Vagina (tissue), 2 donors: ENCODE measurements at regions not wholly inside any gene's neighbourhood (a gene's known extent, or its start where the extent isn't known, plus 50 kb on each side); places are given as distances from the start of the nearest gene placed in this dataset.

ENCODE experiments used
- POLR2A ChIP-seq, 2 donors: fragments of 450-650 bp; IDR thresholded peaks; one replicate each; pipeline ENCODE4 v1.6.1; 2017; ENCODE audit warnings: antibody characterized with exemption in 2 of 2, mild to moderate bottlenecking in 2 of 2, moderate library complexity in 2 of 2
- POLR2AphosphoS5 ChIP-seq, 2 donors: sonication (generic); formaldehyde crosslinking; IDR thresholded peaks; one replicate each; pipeline ENCODE4 v1.9.0; 2017; ENCODE audit warnings: antibody characterized with exemption in 2 of 2, mild to moderate bottlenecking in 2 of 2, low read depth in 1 of 2; ENCODE audit not compliant: insufficient read depth in 1 of 2
- TF ChIP-seq, protein P1 (sequence below), 3 experiments: fragments of 450-650 bp in 2 of 3; fragments of 200-600 bp in 1 of 3; sonication (generic) in 1 of 3; IDR thresholded peaks; one replicate each; pipeline ENCODE4 v1.5.1; 2017 to 2019; ENCODE audit warnings: antibody characterized with exemption in 3 of 3, mild to moderate bottlenecking in 2 of 3, moderate library complexity in 2 of 3

DNA sequence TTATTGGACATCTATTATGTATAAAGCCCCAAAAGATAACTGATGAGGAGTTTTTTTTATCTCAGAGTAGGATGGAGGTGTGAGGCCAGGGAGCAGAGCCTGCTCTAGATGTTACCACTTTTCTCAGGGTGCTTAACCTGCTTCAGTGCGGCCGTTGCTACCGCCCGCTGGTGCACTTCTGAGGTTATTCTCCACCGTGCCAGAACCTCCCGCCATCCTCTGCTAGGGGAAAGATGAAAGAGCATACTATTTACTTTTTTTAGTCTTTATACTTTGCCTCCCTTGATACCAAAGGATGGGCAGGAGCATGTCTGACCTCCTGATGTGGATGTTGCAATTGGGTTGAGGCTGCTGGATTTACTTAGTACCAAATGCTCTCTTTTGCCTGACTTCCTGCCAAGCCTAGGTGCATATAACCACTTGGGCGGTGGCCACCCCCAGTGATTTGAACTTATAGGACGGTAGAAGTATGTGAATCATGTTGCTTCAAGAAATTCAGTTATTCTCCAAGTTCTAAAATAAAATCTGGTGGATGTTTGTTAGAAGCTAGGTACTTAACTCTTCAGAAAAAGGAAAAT is 71.1 kb upstream of the HSPB3 start:
- TF ChIP-seq, protein P1, sequence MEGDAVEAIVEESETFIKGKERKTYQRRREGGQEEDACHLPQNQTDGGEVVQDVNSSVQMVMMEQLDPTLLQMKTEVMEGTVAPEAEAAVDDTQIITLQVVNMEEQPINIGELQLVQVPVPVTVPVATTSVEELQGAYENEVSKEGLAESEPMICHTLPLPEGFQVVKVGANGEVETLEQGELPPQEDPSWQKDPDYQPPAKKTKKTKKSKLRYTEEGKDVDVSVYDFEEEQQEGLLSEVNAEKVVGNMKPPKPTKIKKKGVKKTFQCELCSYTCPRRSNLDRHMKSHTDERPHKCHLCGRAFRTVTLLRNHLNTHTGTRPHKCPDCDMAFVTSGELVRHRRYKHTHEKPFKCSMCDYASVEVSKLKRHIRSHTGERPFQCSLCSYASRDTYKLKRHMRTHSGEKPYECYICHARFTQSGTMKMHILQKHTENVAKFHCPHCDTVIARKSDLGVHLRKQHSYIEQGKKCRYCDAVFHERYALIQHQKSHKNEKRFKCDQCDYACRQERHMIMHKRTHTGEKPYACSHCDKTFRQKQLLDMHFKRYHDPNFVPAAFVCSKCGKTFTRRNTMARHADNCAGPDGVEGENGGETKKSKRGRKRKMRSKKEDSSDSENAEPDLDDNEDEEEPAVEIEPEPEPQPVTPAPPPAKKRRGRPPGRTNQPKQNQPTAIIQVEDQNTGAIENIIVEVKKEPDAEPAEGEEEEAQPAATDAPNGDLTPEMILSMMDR (IDR thresholded peaks at IDR 0.05), result no peak
- no peak for TF ChIP-seq POLR2A (IDR thresholded peaks at IDR 0.05)
- no peak for TF ChIP-seq POLR2AphosphoS5 (IDR thresholded peaks at IDR 0.05; ENCODE audit: insufficient read depth in 1 of 2, low read depth in 1 of 2)
